ENCODE measurements at regions not wholly inside any gene's neighbourhood (a gene's known extent, or its start where the extent isn't known, plus 50 kb on each side); places are given as distances from the start of the nearest gene placed in this dataset.
A peak's percentile ranks its signal among the peaks of the same experiment; 100 is the strongest.

DNA sequence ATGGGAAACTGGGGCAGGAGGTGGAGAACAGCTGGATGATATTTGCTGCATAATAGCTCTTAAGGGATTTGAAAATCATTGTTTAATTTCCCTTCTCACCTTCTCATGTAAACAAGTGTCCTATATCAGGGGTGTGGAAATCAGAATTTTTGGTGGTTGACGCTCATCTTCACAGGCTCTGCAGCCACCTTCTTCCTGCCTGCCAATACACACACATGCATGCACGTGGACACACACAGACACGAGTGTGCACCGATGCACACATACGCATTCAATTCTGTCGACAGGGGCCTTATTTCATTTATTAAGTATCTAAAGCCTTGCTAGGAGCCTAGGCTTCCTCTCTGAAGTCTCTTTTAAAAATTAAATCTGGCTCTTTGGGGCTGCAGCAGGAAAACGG, 349.4 kb upstream of the NCAM1 start:
- TF ChIP-seq, protein P1, sequence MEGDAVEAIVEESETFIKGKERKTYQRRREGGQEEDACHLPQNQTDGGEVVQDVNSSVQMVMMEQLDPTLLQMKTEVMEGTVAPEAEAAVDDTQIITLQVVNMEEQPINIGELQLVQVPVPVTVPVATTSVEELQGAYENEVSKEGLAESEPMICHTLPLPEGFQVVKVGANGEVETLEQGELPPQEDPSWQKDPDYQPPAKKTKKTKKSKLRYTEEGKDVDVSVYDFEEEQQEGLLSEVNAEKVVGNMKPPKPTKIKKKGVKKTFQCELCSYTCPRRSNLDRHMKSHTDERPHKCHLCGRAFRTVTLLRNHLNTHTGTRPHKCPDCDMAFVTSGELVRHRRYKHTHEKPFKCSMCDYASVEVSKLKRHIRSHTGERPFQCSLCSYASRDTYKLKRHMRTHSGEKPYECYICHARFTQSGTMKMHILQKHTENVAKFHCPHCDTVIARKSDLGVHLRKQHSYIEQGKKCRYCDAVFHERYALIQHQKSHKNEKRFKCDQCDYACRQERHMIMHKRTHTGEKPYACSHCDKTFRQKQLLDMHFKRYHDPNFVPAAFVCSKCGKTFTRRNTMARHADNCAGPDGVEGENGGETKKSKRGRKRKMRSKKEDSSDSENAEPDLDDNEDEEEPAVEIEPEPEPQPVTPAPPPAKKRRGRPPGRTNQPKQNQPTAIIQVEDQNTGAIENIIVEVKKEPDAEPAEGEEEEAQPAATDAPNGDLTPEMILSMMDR (IDR thresholded peaks at IDR 0.05; ENCODE audit: unreplicated experiment in 3 of 3) = no peak
- Mint-ChIP-seq H3K27me3 (ENCODE audit: low read depth) (no peaks in the 10 kb centered on the region), H3K9me3 (no peaks in the 10 kb centered on the region), H3K36me3 (ENCODE audit: low read depth) (no peaks in the 10 kb centered on the region), H3K4me3 (peak overlapping the region in 1 of 3 experiments; percentile 37), H3K27ac (peak overlapping the region; percentile 44 to 88 (median 66)), H3K4me1 (peaks cover 89% of the 10 kb centered on the region)

DNA sequence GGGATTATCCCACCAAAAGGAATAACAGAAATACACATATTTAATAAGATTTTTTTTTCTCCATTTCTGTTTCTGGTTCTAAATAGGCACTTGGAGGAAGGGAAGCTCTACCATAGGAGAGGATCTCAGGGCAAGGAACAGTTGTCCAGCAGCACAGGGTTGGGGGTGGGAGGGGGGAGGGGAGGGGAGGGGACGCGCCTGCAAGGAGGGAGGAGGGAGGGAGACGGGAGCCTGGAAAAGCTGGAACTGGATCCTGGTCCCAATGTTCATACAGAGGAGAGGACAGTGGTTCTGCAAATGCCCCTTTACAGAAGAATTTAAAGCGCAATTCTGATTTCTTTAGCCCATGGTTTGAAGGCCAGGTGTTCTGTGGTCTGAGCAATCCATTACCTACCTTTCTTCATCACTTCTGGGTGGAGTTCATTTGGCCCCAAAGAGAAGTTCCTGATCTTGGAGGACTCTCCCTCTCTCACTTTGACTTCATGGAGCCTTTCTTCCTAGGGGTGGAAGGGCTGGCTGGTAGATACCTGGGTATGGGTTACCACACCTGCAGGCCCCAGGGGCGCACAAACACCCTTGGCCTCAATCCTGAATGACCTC, 348.9 kb upstream of the NCAM1 start:
- Mint-ChIP-seq H3K4me3 (no peak overlapping the region), H3K27me3 (ENCODE audit: low read depth) (no peaks in the 10 kb centered on the region), H3K4me1 (peaks cover 86% of the 10 kb centered on the region), H3K9me3 (no peaks in the 10 kb centered on the region), H3K27ac (peak overlapping the region; percentile 66 to 88 (median 80)), H3K36me3 (ENCODE audit: low read depth) (no peaks in the 10 kb centered on the region)
- TF ChIP-seq, protein P1 (IDR thresholded peaks at IDR 0.05; ENCODE audit: unreplicated experiment in 3 of 3) = no peak

DNA sequence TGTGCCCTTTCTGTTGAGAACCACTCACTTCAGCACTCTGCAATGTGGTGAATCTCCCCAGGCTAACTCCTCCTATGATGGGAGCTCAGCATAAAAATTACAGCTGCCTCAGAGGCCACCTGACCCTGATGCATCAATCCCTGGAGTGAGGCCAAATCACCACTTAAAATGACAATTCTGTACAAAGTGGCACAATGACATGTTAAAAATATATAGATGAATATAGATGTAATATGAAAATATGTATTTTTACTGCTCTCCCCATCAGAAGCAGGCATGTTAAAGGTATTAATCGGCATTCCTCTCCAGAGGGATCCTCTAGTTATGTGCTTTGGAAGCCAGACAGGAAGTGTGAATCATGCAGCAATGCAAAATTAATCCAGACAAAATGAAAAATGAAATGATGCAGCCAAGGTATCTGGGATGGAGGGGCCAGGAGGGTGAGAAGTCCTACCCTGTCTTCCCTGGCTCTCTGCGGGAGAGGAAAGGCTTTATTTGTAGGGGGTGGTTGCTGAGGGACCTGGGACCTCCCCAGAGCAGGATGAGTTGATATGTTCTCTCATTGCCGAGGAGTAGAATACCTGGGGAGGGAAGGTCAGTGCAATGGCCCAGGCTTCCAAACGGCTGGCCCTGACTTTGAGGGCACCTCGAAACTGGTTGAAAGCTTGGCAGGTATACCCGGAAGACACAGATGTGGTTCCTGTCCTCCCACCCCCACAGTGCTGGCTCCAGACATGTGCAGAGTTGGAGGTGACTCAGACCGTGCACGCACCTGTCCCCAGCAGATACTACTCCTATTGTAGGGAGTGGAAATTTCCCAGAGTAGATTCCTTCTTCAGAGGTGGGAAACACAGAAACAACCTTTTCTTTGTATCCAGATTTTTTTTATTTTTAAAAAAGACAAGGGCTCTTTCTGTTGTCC, 347.9 kb upstream of the NCAM1 start:
- Mint-ChIP-seq H3K4me1 (peaks cover 77% of the 10 kb centered on the region), H3K9me3 (no peaks in the 10 kb centered on the region), H3K27me3 (ENCODE audit: low read depth) (no peaks in the 10 kb centered on the region), H3K36me3 (ENCODE audit: low read depth) (no peaks in the 10 kb centered on the region), H3K27ac (peak overlapping the region; percentile 80 to 94 (median 88)), H3K4me3 (peak overlapping the region in 1 of 3 experiments; percentile 15)
- TF ChIP-seq, protein P1 (IDR thresholded peaks at IDR 0.05; ENCODE audit: unreplicated experiment in 3 of 3) = no peak

DNA sequence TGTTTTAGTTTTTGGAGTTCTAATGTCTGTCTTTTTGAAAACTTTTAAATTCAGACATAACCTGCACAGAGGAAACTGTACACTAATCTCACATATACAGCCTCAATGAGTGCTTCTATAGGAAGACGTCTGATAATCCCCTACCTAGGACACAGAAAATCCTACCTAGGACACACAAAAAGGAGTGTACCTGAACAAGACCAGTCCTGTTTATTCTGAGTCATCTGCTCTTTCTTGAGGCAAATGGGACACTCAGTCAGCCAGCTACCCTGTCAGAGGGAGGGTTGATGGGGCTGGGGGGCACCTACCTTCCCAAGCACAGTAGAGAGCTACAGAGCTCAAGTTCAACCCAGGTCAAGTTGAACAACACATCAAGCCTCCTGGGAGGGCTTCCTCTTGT, 346.6 kb upstream of the NCAM1 start:
- Mint-ChIP-seq H3K4me3 (no peak overlapping the region), H3K9me3 (no peaks in the 10 kb centered on the region), H3K27ac (peak overlapping the region; percentile 41 to 82 (median 65)), H3K36me3 (ENCODE audit: low read depth) (no peaks in the 10 kb centered on the region), H3K27me3 (ENCODE audit: low read depth) (no peaks in the 10 kb centered on the region), H3K4me1 (peaks cover 64% of the 10 kb centered on the region)
- TF ChIP-seq, protein P1 (IDR thresholded peaks at IDR 0.05; ENCODE audit: unreplicated experiment in 3 of 3) = no peak

DNA sequence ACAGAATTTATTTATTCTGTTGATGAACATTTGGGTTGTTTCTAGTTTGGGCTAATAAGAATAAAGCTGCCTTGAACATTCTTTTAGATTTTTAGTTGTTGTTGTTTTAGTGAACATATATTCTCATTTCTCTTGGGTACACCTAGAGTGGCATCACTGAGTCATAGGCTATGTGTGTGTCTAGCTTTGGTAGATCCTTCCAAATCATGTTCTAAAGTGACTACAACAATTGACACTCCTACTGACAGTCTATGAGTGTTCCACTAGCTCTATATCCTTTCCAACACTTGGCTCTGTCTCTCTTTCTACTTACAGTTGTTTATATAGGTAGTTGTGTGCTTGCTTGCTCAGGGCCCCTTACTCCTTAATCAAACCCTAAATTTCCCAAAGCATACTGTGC, 346.0 kb upstream of the NCAM1 start:
- H3K4me3 Mint-ChIP-seq = no peak overlapping the region
- TF ChIP-seq, protein P1 (IDR thresholded peaks at IDR 0.05; ENCODE audit: unreplicated experiment in 3 of 3) = no peak
- H3K36me3 Mint-ChIP-seq (ENCODE audit: low read depth) = no peaks in the 10 kb centered on the region
- H3K9me3 Mint-ChIP-seq = no peaks in the 10 kb centered on the region
- H3K27ac Mint-ChIP-seq = peak overlapping the region in 2 of 3 experiments; percentile 48 to 65
- no peaks in the 10 kb centered on the region for H3K27me3 Mint-ChIP-seq (ENCODE audit: low read depth)
- H3K4me1 Mint-ChIP-seq = peaks cover 59% of the 10 kb centered on the region
